ENCODE measurements at regions not wholly inside any gene's neighbourhood (a gene's known extent, or its start where the extent isn't known, plus 50 kb on each side); places are given as distances from the start of the nearest gene placed in this dataset.

- no peak overlapping the region for H3K4me3 Mint-ChIP-seq (ENCODE audit: unreplicated experiment)
- H3K27me3 Mint-ChIP-seq (ENCODE audit: unreplicated experiment), result no peaks in the 10 kb centered on the region
- peaks cover 3% of the 10 kb centered on the region for H3K9me3 Mint-ChIP-seq (ENCODE audit: unreplicated experiment)
- no peak for DNase-seq
- no peak overlapping the region for H3K27ac Mint-ChIP-seq (ENCODE audit: unreplicated experiment)
- TF ChIP-seq, protein P1, sequence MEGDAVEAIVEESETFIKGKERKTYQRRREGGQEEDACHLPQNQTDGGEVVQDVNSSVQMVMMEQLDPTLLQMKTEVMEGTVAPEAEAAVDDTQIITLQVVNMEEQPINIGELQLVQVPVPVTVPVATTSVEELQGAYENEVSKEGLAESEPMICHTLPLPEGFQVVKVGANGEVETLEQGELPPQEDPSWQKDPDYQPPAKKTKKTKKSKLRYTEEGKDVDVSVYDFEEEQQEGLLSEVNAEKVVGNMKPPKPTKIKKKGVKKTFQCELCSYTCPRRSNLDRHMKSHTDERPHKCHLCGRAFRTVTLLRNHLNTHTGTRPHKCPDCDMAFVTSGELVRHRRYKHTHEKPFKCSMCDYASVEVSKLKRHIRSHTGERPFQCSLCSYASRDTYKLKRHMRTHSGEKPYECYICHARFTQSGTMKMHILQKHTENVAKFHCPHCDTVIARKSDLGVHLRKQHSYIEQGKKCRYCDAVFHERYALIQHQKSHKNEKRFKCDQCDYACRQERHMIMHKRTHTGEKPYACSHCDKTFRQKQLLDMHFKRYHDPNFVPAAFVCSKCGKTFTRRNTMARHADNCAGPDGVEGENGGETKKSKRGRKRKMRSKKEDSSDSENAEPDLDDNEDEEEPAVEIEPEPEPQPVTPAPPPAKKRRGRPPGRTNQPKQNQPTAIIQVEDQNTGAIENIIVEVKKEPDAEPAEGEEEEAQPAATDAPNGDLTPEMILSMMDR (IDR thresholded peaks at IDR 0.05; ENCODE audit: partially characterized antibody, unreplicated experiment), result no peak
- no peaks in the 10 kb centered on the region for H3K36me3 Mint-ChIP-seq (ENCODE audit: unreplicated experiment)
- peaks cover 14% of the 10 kb centered on the region for H3K4me1 Mint-ChIP-seq (ENCODE audit: low read depth, unreplicated experiment)
Measured at GRCh38 chr7:18421297-18422002, 74.1 kb upstream of the HDAC9 start.

- Mint-ChIP-seq H3K4me3 (ENCODE audit: unreplicated experiment) (no peak overlapping the region), H3K4me1 (ENCODE audit: low read depth, unreplicated experiment) (peaks cover 14% of the 10 kb centered on the region), H3K27ac (ENCODE audit: unreplicated experiment) (no peak overlapping the region), H3K27me3 (ENCODE audit: unreplicated experiment) (no peaks in the 10 kb centered on the region), H3K9me3 (ENCODE audit: unreplicated experiment) (peaks cover 2% of the 10 kb centered on the region), H3K36me3 (ENCODE audit: unreplicated experiment) (no peaks in the 10 kb centered on the region)
- no peak for DNase-seq
- TF ChIP-seq, protein P1 (IDR thresholded peaks at IDR 0.05; ENCODE audit: partially characterized antibody, unreplicated experiment), result no peak
Measured at GRCh38 chr7:18425227-18425626, 70.3 kb upstream of the HDAC9 start.

- H3K4me3 Mint-ChIP-seq (ENCODE audit: unreplicated experiment), result no peak overlapping the region
- no peaks in the 10 kb centered on the region for H3K27me3 Mint-ChIP-seq (ENCODE audit: unreplicated experiment)
- DNase-seq, result no peak
- H3K9me3 Mint-ChIP-seq (ENCODE audit: unreplicated experiment), result peaks cover 2% of the 10 kb centered on the region
- H3K27ac Mint-ChIP-seq (ENCODE audit: unreplicated experiment), result no peak overlapping the region
- peaks cover 13% of the 10 kb centered on the region for H3K4me1 Mint-ChIP-seq (ENCODE audit: low read depth, unreplicated experiment)
- no peaks in the 10 kb centered on the region for H3K36me3 Mint-ChIP-seq (ENCODE audit: unreplicated experiment)
- TF ChIP-seq, protein P1 (IDR thresholded peaks at IDR 0.05; ENCODE audit: partially characterized antibody, unreplicated experiment), result no peak
Measured at GRCh38 chr7:18425838-18426445, 69.6 kb upstream of the HDAC9 start.

DNA sequence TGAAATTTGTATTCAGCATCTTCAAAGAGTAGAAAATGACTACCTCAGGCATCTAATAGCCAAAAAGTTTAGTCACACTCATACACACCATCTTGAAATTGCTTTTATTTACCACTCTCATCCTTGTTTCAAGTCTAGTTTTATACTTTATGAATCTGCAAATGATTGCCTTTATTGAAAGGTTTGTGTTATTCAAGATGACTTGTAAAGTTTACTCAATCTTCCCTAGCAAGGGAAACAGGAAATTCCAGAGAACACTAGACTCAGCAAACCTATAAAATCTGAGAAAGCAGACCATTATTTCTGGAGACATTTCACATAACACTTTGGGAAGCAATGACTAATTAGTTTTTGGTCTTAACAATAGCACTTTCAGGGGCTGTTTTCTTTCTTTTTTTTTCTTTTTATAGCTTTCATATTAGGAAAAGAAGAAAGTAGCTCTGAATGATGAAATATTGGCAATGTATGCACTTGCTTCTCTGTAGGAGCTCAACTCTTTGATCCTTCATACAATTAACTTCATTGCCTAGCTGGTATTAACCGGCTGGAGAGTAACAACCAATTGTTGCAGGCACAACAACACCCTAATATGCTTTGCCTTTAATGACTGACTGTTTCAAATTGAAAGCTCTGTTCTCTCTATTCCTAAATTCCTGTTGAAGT is 68.9 kb upstream of the HDAC9 start:
- H3K27ac Mint-ChIP-seq (ENCODE audit: unreplicated experiment), result no peak overlapping the region

More for the DNA sequence above, 68.9 kb upstream of the HDAC9 start:
- DNase-seq, result no peak
- Mint-ChIP-seq H3K36me3 (ENCODE audit: unreplicated experiment) (no peaks in the 10 kb centered on the region), H3K4me3 (ENCODE audit: unreplicated experiment) (no peak overlapping the region), H3K9me3 (ENCODE audit: unreplicated experiment) (peaks cover 2% of the 10 kb centered on the region), H3K4me1 (ENCODE audit: low read depth, unreplicated experiment) (peaks cover 11% of the 10 kb centered on the region), H3K27me3 (ENCODE audit: unreplicated experiment) (no peaks in the 10 kb centered on the region)
- TF ChIP-seq, protein P1 (IDR thresholded peaks at IDR 0.05; ENCODE audit: partially characterized antibody, unreplicated experiment), result no peak

Measured in glutamatergic neuron (in vitro differentiated cells).